ENCODE measurements at regions not wholly inside any gene's neighbourhood (a gene's known extent, or its start where the extent isn't known, plus 50 kb on each side); places are given as distances from the start of the nearest gene placed in this dataset.

- Histone ChIP-seq H3K9ac (ENCODE audit: low read length) (no peak overlapping the region), H3K27me3 (replicated peaks in 1 of 4; ENCODE audit: control extremely low read depth in 1 of 4, control insufficient read depth in 3 of 4, insufficient read depth in 4 of 4, low read length in 3 of 4) (no peaks in the 10 kb centered on the region)
These were observed 106.7 kb upstream of the CXorf51A start for GRCh38 chrX:146921204-146921603.

More at GRCh38 chrX:146921204-146921603, 106.7 kb upstream of the CXorf51A start:
- H3K4me1 Mint-ChIP-seq = peaks cover 3% of the 10 kb centered on the region
- ATAC-seq (ENCODE audit: low read depth) (no peak), DNase-seq (no peak)
- no peak overlapping the region for H3K4me3 Mint-ChIP-seq
- Histone ChIP-seq H3K27ac (ENCODE audit: low read length in 2 of 2) (no peak overlapping the region), H3K4me3 (ENCODE audit: control extremely low read depth in 1 of 5, extremely low read depth in 1 of 5, insufficient read depth in 1 of 5, low read depth in 2 of 5, low read length in 4 of 5) (no peak overlapping the region), H3K4me2 (replicated peaks; ENCODE audit: low read depth, low read length, poor library complexity, severe bottlenecking) (no peak overlapping the region), H4K20me1 (ENCODE audit: control insufficient read depth, insufficient read depth, low read length, poor library complexity, severe bottlenecking) (no peaks in the 10 kb centered on the region), H3K4me1 (ENCODE audit: control insufficient read depth in 2 of 2, insufficient read depth in 2 of 2, low read length in 2 of 2) (peaks cover 0 to 4% of the 10 kb centered on the region in 2 donors), H2AFZ (ENCODE audit: insufficient read depth, low read depth, low read length, poor library complexity, severe bottlenecking) (no peak overlapping the region), H3K36me3 (replicated peaks in 1 of 2; ENCODE audit: control extremely low read depth in 1 of 2, control insufficient read depth in 1 of 2, extremely low read depth in 1 of 2, insufficient read depth in 2 of 2, low read length in 1 of 2) (no peaks in the 10 kb centered on the region), H3K9me3 (ENCODE audit: control extremely low read depth in 1 of 3, control insufficient read depth in 2 of 3, insufficient read depth in 1 of 3, low read length in 2 of 3) (no peaks in the 10 kb centered on the region), H3K79me2 (ENCODE audit: control insufficient read depth, insufficient read depth, low read length) (no peaks in the 10 kb centered on the region)
- ChIA-PET CTCF (no interaction called here), POLR2A (no interaction called here)
- no peak overlapping the region for H3K27ac Mint-ChIP-seq
- no peak for TF ChIP-seq CTCF (IDR thresholded peaks at IDR 0.05)
- TF ChIP-seq EZH2 (IDR thresholded peaks at IDR 0.05; ENCODE audit: borderline replicate concordance, insufficient read depth, low read depth, low read length, poor library complexity, severe bottlenecking) = no peak
- intact Hi-C loops (cut with micrococcal nuclease) = no loop called here
- H3K27me3 Mint-ChIP-seq = no peaks in the 10 kb centered on the region
- H3K9me3 Mint-ChIP-seq (ENCODE audit: insufficient read depth) = no peaks in the 10 kb centered on the region
